Fibroblast of skin of back (primary cell): ENCODE measurements at regions not wholly inside any gene's neighbourhood (a gene's known extent, or its start where the extent isn't known, plus 50 kb on each side); places are given as distances from the start of the nearest gene placed in this dataset.

ENCODE experiments used
- DNase-seq: peaks from one replicate; pipeline ENCODE4 v3.0.0-alpha.2; 2013

GRCh38 chr2:33665039-33665438, 65.9 kb upstream of the FAM98A start:
- DNase-seq: no peak

DNA sequence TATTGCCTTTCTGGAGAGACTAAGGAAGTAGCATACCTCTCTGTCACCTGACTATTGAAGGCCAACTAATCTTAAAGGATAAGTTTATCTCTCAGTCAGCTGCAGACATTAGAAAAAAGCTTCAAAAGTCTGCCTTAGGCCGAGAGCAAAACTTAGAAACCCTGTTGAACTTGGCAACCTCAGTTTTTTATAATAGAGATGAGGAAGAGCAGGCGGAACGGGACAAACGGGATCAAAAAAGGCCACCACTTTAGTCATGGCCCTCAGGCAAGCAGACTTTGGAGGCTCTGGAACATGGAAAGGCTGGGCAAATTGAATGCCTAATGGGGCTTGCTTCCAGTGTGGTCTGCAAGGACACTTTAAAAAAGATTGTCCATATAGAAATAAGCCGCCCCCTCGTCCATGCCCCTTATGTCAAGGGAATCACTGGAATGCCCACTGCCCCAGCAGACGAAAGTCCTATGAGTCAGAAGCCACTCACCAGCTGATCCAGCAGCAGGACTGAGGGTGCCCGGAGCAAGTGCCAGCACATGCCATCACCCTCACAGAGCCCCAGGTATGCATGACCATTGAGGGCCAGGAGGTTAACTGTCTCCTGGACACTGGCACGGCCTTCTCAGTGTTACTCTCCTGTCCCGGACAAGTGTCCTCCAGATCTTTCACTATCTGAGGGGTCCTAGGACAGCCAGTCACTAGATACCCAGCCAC, 61.5 kb upstream of the FAM98A start:
- DNase-seq: no peak

DNA sequence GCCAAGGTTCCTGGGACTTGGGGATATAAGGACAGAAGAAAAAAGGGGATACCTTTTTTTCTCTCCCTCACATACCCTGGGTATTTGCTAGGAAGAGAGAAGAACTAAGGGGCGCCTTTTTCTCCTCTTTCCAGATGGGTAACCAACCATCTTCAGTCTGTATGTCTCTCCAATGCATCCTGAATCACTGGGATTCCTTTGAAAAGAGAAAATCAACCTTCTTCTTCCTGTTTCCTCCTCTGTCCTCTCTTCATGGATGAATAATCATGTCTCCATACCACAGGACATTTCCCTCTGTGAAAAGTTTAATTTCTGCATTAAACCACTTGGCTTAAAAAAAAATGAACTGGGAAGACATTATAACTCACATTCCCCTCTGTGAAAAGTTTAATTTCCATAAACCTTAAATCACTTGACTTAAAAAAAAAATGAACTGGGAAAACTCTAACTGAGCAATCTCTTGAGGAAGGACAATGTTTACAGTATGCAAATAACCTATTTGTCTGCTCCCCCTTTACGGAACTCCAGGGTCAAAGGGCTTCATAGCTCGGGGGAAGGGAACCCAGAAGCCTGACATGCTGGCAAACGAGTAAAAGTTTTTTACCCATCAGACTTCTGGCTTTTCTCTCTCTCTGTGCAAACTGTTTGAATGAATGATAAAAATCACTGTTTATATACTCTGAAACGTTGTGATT, 56.7 kb upstream of the FAM98A start:
- DNase-seq: no peak

DNA sequence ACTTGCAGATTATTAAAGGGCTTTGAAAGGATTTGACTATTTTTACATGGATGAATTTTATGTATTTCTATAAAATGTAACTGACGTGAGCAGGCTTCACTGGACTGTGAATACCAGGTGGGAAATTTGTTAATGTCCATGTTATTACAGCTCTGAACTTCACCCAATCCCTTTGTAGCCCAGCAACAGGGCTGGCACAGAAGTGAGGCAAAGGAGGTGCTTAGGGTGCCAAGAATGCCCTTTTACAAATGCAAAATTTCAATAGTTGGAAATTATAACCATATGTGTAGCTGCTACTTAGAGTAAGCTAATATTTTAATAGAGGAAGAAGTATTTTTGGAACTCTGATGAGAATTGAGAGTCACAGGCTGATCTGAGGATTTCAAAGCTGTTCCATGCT, 53.7 kb upstream of the FAM98A start:
- no peak for DNase-seq

DNA sequence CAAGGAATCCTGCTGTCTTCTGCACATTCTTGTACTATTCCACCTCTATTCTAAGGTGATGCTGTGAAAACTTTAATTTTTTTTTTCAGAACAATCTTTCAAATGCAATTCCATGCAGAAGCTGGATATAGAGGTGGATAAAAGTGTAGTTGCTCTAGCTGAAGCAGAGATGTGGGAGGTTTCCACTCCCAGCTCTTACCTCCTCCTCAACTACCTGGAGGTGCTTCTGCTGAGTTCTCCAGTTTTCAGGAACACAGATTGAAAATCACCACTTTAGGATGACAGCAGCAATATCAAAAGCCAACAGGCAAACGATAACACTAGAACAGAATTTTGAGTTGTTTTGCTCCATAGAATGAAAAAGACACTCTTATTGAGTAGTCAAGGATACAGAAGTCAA, 51.1 kb upstream of the FAM98A start:
- DNase-seq: no peak
